ENCODE measurements at regions not wholly inside any gene's neighbourhood (a gene's known extent, or its start where the extent isn't known, plus 50 kb on each side); places are given as distances from the start of the nearest gene placed in this dataset.

DNA sequence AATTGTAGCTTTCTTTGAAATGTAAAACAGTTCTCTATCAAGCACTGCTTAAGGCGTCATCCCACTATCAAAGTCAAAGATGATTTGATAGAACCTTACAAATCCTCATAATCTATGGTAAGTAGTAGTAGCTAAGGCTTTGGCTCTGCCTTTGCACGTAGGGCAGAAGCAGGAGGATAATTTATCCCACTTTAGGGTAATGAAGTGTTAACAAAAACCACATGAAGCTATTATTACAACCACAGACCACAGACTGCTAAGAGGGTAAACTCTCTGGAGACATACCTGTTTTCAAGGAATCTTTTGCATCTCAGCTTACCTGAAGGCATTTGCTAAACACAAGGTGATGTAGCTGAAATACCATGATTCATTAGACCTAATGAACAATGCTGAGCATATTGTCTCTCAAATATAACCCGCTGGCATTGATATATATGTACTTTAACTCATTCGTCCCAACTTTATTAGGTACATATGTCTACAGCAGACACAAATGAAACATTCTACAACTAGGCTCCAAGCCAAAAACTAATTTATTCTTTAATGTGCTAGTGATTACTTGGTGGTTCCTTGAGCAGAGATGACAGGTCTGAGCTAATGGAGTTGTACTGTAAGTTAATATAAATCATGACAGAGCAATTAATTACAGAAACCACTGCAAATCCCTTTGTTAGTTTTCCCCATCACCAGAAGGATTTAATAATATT, 368.8 kb downstream of the ETNK1 start:
- DNase-seq: no peak

DNA sequence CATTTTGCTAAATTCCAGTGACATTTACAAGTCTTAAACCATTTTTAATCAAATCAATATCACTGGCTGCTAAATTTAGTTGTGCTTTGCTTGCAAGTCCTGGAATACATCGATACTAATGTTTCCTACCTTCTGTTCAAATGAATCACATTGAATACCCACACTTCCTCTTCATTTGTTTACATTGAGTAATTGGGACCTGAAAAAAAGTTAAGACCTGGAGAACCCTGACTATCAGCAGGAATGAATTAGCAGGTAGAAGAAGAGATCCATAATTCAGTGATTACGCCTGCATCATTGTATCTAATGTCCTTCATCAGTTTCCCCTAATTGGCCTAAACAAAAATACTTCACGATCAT, 369.3 kb downstream of the ETNK1 start:
- no peak for DNase-seq

DNA sequence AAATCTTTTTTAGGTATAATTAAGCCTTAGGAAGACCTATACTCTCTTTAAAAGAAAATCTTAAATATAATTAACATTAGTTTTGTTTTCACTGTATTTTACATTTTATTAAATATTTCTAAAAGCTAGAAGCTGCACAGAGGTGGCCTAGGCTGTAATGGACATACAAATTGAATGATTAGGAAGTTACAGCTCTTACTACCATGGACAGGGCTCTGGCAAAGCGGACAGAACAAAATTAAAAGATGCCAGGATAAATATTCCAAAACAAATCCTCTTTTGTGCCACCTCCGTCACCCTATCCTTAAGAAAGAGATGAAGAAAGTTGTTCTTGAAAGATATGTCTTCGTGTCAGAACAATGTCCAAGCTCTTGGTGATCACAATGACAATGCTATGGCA, 376.5 kb downstream of the ETNK1 start:
- DNase-seq: no peak

DNA sequence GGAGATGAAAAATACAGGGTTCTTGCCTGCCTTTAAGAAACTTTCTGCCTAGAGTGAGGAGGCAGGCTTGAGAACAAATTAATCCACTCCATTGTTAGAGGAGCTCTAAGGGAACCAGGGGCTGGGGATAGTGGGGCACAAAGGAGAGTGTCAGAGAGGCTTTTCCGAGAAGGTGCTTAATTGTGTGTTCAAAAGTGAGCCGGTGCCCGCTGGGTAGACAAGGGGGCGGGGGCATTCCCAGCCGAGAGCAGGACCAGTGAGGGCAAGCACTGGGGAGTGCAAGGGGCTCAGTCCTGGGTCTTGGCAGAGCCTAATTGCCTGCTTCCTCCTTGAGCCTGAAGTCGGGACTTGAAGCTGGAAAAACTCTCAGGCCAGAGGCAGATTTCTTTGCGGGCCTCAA, 377.4 kb downstream of the ETNK1 start:
- no peak for DNase-seq

DNA sequence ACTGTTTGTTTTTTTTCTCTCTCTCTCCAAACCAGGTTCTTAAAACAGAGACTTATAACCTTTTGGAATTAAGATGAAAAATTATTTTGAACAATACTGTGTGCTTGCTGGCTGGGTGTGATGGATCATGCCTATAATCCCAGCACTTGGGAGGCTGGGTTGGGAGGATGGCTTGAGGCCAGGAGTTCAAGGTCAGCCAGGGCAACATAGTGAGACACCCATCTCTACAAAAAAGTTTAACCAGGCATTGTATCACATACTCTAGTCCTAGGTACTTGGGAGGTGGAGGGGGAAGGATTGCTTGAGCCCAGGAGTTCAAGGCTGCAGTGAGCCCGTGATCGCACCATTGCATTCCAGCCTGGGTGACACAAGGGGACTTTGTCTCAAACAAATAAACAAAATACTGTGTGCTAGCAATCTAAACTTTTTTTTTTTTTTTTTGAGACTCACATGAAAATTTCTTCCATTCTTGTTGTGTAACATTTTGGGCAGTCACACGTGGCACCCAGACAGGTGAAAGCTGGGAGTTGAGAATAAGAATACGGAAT, 379.6 kb downstream of the ETNK1 start:
- no peak for DNase-seq

DNA sequence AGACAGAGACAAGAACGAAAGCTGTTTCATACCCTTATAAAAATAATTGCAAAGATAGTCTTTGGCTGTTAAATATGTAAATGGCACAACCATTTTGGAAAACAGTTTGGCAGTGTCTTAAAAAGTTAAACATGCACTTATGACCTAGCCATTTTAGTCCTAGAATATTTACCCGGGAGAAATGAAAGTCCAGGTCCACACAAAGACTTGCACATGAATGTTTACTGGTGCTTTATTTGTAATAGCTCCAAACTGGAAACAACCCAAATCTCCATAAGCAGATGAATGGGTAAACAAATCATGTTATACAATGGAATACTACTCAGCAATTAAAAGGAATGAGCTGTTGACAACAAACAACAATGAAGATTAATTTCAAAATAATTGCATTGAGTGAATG, 380.4 kb downstream of the ETNK1 start:
- no peak for DNase-seq

DNA sequence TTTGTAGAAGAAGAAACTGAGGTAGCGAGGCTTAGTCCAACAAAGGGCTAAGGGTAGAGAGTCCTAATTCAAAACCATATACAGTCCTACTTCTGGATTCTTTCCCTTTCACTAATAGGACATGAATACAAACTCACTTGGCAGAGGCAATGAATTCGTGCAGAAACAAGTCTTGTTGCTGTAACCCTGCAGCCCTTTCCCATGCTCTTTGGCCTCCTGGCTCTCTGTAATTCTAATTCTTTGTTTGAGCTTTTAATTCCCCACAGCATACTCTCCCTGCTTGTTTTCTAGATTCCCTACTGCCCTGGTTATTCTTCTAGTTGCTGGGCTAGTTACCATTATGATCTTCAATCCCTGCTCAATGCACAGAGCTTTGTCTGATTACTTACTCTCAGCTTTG, 381.4 kb downstream of the ETNK1 start:
- DNase-seq: no peak

DNA sequence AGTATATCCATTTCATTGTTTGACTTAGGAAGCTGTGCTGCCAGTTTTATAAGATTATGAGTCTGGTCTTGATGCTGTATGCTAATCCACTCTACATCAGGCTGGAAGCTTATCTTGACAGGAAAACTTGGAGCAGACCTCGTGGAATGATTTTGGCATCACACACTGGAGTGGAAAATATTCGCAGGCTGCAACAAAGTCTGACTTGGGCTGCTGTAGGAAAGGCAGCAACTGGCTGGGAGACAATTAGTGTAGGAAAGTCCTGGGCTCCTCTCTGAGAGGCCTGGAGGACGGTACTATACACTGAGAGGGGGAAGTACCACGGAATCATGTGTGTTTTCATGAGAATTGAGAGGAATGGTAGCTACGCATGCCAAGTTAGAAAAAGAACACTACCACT, 383.7 kb downstream of the ETNK1 start:
- no peak for DNase-seq

DNA sequence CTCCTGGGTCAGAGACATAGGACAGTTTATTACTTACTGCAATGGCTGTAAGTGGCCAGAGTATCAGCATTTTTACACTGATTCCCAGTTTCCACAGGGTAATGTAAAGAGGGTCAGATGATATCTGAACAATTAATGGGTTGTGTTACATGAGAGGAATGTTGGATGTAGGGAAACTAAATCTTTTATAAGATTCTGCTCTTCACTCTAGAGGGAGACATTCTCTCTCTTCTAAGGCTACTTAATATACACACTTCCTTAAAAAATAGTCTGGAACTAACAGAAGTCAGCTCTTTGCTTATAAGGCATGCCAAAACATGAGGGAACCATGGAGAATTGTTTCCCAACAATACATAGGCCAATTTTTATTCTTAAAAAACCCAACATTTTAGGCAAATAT, 389.8 kb downstream of the ETNK1 start:
- no peak for DNase-seq

DNA sequence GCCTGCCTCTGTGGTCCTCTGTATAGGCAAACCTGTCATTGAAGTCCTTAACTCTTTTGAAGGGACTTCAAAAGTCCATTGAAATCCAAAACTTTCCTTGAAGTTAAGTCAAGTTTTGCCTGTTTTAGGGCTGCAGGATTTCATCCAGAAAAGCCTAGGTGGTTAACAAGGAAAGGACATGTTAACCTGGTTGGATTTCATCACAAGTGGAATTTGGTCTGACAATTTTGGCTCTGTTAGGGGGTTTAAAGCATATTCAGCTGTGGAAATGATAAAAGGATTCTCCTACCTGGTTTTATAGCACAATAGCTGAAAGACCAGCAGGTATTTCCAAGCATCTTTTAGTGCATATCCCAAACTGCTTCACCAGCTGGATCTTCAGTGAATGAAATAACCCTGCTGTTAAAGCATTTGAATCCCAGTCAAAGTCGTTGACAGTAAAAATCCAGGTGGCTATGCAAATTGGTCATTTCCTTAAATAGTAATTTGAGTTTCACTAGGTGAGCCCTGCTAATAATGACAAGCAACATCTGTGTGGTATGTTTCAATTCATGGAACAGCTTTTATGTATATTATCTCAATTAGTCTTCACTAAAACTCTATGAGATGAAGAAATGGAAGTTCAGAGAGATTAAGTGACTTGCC, 400.5 kb downstream of the ETNK1 start:
- no peak for DNase-seq

DNA sequence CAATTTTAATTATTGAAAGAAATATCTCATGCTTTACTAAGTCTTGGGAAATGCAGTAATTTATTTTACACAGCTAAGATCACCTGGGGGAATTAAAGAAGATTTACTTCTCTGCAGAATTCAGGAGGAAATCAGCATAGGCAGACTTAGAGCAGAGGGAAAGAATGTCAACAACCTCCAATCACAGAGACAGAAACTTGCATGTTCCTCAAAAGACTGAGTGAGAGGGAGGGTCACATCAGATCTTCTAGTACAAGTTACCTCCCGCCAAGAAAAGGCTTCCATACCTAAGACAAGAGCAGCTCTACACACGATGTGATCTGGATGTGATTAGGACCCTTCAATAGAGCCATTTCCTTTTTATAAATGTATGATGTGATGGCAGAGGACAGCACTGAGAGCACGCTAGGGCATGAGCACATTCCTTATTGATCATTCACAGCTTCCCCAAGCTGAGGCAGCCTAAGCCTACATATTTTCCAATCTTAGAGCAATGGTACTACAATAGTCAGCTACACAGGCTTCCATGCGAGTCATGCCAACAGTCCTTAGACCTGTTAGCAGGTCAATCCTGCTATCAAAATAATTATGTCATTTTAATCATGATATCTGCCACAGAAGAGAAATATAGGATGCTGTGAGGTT, 403.3 kb downstream of the ETNK1 start:
- peak; percentile 2 for DNase-seq

DNA sequence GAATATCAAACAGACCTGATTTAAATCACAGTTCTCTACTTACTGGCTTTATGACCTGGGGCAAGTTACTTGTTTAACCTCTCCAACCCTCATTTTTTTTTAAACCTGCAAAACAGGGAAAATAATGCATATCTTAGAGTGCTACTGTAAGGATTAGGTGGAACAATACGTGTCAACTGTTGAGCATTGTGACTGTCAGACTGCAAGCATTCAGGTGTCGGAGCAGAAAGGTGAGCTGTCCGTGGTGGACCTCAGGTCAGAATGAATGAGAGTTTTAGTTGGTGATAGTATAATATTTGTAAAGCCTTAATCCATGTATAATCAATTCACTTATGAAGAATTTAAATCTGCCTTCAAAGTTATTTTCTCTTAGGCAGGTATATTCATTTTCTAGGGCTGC, 404.2 kb downstream of the ETNK1 start:
- DNase-seq: no peak

DNA sequence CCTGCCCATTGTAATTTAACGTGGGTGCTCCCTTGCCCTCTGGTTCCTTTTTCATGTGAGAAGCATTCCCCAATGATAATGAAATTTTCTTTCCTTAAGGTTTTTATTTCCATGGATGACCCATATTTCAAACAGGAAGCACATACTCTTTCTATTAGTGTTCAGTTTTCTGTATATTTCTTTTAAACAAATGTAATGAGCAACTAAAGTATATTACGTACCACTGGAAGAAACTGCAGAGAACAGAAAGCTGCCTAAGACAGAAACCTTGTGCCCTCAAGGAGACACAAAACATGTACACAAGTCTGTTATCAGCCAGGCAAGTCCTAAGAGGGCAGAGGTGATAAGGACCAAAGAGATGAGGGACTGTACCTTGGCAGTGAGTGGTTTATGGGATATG, 414.9 kb downstream of the ETNK1 start:
- DNase-seq: no peak

DNA sequence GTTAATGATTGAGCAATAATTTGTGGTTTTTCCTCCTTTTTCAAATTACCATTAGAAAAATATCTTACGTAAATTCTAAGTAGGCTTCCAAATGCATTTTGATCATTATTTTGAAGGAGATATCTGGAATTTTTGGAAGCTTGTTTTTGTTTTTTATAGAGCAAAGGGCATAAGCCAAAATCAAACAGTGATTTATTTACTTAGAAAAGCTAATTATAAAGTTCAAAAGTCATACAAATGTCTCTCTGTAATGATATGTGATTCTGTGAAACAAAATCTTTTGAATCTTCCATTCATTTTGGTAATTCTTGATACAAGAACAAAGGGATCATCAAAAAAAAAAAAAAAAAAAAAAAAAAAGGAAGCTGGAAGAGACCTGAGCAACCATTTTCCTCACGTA, 416.8 kb downstream of the ETNK1 start:
- DNase-seq: no peak

DNA sequence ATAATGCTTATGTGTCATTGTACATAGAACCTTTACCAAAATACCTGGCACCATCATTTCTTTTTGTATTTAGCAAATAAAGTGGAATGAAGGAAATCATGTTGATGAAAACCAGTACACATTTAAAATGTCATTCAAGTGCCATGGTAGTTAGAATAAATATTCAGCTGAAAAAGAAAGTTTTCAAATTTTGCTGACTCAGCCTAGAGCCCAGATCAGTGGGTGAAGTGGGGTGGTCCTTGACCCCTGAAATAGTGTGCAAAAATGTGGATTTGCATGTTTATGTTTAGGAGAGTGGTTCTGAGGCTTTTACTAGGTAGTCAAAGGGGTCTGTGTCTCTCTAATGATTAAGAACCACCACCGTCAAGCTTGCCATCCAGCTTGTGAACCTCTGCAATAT, 418.7 kb downstream of the ETNK1 start:
- no peak for DNase-seq

DNA sequence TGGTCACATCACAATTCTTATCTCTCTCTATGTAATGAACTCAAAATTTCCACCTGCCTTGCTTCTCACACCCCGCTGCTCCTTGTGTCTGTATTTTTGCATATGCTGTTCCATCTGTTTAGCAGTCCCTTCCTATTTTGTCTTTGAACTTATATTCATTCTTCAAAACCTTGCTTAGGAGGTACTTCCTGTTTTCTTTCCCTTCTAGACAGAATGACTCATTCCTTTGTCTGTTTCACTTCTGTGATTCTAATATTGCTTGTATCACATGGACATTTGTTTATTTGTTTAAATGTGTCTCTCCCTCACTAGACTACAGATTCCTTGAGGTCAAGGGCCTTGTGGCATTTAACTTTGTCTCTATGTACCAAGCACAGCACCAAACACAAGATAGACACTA, 424.2 kb downstream of the ETNK1 start:
- DNase-seq: peak; percentile 6

DNA sequence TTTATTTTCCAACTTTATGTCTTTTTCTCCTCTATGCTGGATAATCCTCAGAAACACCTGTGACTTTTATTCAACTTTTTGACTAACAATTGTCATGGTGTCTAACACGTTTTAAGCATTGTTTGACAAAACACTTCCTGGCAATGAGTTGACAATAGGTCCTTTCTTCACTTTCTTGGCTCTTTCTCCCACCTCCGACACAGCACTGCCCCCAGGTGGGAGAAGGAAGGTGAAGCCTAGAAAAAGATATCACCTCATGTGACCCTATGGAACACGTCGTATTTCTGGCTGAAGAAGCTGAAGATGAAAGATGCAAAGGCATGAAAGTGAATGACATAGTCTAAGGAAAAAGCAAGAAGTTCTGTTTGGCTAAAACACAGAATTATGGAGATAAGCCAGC, 430.0 kb downstream of the ETNK1 start:
- DNase-seq: peak; percentile 15

DNA sequence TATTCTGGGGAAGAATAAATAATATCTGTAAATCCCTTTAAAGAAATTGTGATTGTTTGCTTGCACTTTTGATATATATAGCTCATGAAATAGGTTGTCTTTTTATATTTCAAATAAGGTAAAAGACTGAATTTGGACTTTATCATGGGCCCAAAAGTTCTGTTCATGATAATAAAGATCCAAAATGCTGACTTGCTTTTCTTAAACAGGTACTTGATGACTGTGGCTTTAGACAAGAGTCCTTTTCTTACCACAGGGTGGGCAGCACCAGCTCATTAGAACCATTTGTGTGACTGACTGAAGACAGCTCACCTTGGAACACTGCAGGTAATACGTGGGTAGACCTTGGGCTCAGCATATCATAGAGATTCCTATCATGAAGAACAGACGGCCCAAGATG, 432.6 kb downstream of the ETNK1 start:
- DNase-seq: no peak

DNA sequence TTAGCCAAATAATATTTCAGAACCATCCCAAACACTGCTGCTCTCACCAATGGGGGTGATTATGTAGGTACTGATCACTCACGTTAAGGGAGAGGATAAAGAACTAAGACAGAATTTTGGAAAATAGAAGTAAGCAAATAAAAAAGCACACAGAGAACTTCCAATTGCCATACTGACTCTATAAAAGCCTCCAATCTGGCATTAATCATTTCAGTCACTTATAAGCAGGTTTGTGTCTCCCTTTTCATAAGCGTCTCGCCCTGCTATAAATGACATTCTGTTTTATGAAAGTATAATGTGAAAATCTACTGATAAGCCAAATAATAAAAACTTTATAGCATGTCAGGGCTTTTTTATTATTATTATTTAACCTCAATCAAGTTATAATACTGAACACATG, 435.2 kb downstream of the ETNK1 start:
- no peak for DNase-seq

DNA sequence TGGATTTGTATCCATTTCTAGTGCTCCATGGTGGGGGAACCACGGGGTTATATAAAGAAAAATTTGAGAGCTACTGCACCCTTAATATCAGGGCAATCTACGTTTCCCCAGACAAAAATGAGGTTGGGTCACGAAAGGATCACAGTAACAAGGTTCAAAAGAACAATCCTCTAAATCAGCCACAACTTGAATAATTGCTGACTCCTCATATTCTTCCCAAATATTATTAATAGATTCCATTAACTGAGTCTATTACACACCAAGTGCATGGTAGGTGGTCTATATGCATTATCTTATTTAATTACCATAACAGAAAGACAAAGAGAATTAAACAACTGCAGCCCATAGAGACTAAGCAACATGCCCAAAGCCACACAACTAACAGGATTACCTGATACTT, 438.2 kb downstream of the ETNK1 start:
- no peak for DNase-seq

DNA sequence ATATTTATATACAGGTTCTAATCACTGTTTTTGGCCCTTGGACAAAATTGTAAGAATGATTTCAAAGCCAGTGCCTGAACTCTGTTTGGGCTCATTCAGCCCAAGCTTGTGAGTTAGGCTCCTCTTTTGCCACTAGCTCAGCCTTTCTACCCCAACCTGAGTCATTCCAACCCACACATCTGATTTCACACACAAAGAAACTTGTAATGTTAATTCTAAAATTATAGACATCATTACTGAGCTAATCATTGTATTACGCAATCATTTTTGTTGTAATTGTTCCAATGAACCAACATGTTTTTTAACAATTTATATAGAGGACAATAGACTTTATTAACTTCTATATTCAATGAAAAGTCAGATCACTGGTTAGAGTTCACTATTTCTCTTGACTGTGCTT, 441.1 kb downstream of the ETNK1 start:
- DNase-seq: no peak

DNA sequence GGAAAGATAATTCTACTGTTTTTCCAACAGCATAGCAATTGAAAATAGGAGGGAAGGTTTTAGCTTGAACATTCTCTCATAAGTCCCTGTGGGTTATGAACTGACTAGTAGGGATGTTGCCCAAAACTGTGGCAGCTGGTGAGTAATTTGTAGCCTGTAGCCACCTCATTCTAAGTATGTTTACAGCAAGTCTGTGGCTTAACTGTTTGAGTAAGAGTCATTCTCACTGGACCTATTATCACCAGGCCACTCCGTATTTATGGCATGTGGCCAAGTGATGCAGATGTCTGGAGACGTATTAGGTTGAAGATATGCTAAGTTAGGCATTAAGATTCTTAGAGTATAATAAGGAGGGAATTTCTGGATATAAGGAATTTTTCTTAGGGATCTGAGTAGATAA, 458.3 kb downstream of the ETNK1 start:
- DNase-seq: peak; percentile 2

DNA sequence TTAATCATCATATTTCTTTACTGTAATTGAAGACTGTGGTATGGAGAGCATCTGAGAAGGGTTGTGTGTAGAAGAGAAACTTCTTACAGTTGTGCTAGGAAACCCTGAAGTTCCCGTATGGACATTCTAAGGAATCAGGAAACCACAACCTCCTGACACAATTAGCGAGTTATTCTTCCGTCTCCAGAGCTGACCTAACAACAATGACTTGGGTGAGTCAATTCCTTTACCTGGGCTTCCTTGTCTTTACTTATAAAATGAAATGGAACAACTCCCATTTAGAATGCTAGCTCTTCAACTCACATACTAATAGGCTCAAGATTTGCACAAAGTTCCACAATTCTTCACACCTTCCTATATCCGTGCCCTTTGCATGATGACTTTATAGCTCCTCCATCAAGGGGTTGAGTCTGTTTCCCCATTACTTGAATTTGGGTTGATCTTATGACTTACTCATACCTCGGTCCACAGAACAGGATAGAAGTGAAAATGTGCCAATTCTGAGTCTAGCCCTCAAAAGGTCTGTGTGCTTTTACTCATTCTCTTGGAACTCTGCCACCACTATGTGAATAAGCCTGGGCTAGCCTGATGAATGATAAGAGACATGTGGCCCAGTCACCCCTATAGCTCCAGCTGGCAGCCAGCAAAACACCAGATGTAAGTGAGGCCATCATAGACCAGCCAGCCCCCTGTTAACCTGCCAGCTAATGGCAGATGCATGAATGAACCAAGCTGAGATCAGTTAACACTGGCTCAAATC, 459.4 kb downstream of the ETNK1 start:
- DNase-seq: peak; percentile 22

Measured in fibroblast of skin of back (primary cell).